Activated CD8-positive, alpha-beta memory T cell treated with anti-CD3 and anti-CD28 coated beads, Interleukin-2, amount 10 ng/mL, durations not matched to agents 7 days and 5 days (primary cell): ENCODE measurements at regions not wholly inside any gene's neighbourhood (a gene's known extent, or its start where the extent isn't known, plus 50 kb on each side); places are given as distances from the start of the nearest gene placed in this dataset.

Experiments used
- ATAC-seq: fragments of 150-1000 bp; cut with Tn5 transposase; one replicate; pipeline ENCODE4 v1.10.0; 2021; ENCODE audit warnings: moderate library complexity
- CTCF ChIA-PET: fragments of 350-600 bp; sonication (Branson Sonifier 250); formaldehyde crosslinking; loops from one replicate; lab custom pipeline; 2021; ENCODE audit warnings: antibody characterized with exemption; lab: Charles Lee
- DNase-seq: peaks from one replicate; pipeline ENCODE4 v3.0.0-alpha.2; 2020
- H3K27ac Mint-ChIP-seq: one replicate; pipeline ENCODE4 v1.8.0; 2021; ENCODE audit warnings: mild to moderate bottlenecking, mixed read lengths
- H3K27me3 Mint-ChIP-seq: one replicate; pipeline ENCODE4 v1.8.0; 2021; ENCODE audit warnings: mixed read lengths
- H3K36me3 Mint-ChIP-seq: one replicate; pipeline ENCODE4 v1.8.0; 2021; ENCODE audit warnings: mild to moderate bottlenecking, mixed read lengths
- H3K4me1 Mint-ChIP-seq: one replicate; pipeline ENCODE4 v1.8.0; 2021; ENCODE audit warnings: mixed read lengths
- H3K4me3 Mint-ChIP-seq: one replicate; pipeline ENCODE4 v1.8.0; 2021; ENCODE audit warnings: mild to moderate bottlenecking, moderate library complexity, mixed read lengths
- H3K9me3 Mint-ChIP-seq: one replicate; pipeline ENCODE4 v1.8.0; 2022; ENCODE audit warnings: low read depth, mixed read lengths

DNA sequence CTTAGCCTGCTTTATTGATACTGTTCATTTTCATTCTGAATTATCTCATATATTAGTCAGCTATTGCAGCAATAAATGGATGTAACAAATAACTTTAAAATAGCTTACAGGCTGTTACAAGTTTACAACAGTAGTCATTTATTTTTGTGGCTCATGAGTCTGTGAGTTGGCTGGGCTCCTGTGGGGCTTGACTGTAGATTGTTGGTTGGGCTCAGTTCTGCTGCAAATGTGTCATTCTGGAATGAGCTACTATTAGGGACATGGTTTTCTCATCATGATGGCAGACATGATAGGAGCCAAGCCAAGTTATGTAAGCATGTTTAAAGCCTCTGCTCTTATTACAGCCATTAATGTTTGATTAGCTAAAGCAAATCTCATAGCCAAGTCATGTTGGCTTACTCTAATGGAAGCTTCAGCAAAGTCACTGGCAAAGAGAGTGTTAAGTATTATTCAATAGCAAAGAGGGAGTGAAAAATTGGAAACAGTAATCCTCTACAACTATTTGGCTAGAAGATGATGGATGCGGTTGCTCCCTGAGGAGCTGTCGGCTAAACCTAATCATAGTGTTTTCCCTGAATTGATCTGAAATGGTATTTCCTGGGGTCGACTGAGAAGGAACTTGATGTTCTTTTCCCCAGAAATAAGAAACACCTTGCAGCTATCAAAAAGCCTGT, 391.3 kb downstream of the TDRD3 start:
- no peak overlapping the region for H3K4me3 Mint-ChIP-seq
- no peaks in the 10 kb centered on the region for H3K4me1 Mint-ChIP-seq
- H3K9me3 Mint-ChIP-seq, result peaks cover 3% of the 10 kb centered on the region
- H3K27me3 Mint-ChIP-seq, result no peaks in the 10 kb centered on the region
- no peak overlapping the region for H3K27ac Mint-ChIP-seq
- CTCF ChIA-PET, result no interaction called here
- ATAC-seq, result no peak
- DNase-seq, result no peak
- H3K36me3 Mint-ChIP-seq, result no peaks in the 10 kb centered on the region

DNA sequence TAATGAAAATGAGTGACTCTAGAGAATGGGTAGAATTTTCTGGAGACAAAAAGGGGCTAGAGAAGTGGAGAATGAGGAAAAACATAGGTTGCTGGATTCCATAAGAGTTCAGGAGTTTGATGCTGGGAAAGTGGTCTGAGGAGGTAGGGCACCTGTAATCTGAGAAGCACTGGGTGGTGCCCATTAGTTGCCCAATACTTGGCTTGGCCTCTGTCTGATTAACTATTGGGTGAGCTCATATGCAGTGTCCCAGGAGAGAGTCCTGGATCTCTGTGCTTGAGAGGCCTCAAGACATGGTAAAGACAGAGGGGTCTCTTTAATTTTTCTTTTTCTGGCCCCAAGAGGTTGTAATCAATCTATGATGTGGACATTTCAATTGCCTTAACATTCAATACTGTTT, 390.1 kb downstream of the TDRD3 start:
- ATAC-seq, result no peak
- no peak for DNase-seq

DNA sequence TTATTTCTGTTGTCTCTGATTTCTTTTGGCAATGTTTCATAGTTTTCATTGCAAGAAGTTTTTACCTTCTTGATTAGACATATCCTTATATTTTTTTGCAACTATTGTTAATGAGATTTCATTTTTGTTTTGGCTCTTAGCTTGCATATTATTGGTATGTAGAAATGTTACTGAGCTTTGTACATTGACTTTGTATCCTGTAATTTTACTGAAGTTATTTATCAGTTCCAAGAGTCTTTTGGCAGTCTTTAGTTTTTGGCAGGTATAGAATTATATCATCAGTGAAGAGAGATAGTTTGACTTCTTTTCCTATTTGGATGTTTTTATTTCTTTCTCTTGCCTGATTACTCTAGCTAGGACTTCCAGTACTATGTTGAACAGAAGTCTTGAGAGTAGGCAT, 375.7 kb downstream of the TDRD3 start:
- no peak for DNase-seq
- Mint-ChIP-seq H3K4me3 (no peak overlapping the region), H3K4me1 (no peaks in the 10 kb centered on the region), H3K9me3 (peaks cover 6% of the 10 kb centered on the region), H3K27ac (no peak overlapping the region), H3K27me3 (no peaks in the 10 kb centered on the region), H3K36me3 (no peaks in the 10 kb centered on the region)
- CTCF ChIA-PET, result no interaction called here
- no peak for ATAC-seq

More for the DNA sequence above, 390.1 kb downstream of the TDRD3 start:
- Mint-ChIP-seq H3K27me3 (no peaks in the 10 kb centered on the region), H3K27ac (no peak overlapping the region), H3K4me1 (no peaks in the 10 kb centered on the region), H3K9me3 (peaks cover 5% of the 10 kb centered on the region), H3K4me3 (no peak overlapping the region), H3K36me3 (no peaks in the 10 kb centered on the region)
- CTCF ChIA-PET, result no interaction called here

DNA sequence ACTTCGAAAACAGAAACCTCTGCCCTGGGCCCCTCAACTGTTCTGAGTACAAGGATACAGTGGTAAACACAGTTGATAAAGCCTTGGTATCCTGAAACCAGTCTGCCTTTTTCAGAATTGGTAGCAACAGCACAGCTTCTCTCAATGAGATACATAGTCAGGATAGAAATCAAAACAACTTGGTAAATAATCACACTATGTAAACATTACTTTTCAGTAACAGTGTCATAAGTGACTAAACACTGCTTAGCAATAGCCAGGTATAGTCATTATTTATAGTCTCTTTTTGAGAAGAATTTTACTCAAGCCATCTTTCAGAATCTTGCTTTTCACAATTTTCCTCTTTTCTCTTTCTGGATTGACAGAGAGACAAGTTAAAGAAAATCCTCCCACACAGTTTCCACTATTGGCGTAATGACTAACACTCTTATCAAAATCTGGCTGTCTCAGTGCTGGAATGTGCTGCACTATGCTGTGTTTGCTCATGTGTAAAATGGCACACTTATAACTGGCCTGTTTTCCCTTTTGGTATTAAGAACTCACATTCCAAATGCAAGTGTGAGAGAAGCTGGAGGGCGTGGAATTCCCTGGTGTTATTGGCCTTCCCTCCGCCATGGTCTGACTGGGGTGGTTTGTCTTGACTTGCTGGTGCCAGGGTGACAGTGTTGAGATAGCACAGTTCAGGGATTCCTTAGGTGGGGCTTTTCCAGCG, 368.8 kb downstream of the TDRD3 start:
- CTCF ChIA-PET, result no interaction called here
- Mint-ChIP-seq H3K9me3 (peaks cover 3% of the 10 kb centered on the region), H3K4me1 (no peaks in the 10 kb centered on the region), H3K27me3 (no peaks in the 10 kb centered on the region), H3K36me3 (no peaks in the 10 kb centered on the region), H3K4me3 (no peak overlapping the region), H3K27ac (no peak overlapping the region)
- ATAC-seq (no peak), DNase-seq (no peak)

DNA sequence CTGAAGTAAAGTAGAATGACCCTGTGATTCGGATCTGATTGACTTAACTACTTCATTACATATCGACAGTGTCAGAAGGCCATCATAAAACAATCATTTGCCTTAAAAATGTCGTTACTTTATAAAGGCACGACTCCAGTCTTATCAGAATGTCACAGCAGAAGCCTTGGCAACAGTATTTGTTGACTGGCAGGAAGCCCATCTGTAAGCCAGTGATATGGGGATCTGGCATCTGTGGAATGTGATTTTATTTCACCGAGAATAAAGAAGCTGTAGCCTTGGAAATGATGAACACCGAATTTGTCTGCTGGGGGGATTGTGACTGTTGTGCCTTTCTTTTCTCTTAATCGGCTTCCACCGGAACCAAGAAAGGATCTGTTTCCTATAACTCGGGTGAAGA, 362.5 kb downstream of the TDRD3 start:
- ATAC-seq (no peak), DNase-seq (no peak)
- CTCF ChIA-PET, result no interaction called here
- Mint-ChIP-seq H3K27me3 (no peaks in the 10 kb centered on the region), H3K36me3 (no peaks in the 10 kb centered on the region), H3K4me3 (no peak overlapping the region), H3K4me1 (no peaks in the 10 kb centered on the region), H3K9me3 (no peaks in the 10 kb centered on the region), H3K27ac (no peak overlapping the region)

DNA sequence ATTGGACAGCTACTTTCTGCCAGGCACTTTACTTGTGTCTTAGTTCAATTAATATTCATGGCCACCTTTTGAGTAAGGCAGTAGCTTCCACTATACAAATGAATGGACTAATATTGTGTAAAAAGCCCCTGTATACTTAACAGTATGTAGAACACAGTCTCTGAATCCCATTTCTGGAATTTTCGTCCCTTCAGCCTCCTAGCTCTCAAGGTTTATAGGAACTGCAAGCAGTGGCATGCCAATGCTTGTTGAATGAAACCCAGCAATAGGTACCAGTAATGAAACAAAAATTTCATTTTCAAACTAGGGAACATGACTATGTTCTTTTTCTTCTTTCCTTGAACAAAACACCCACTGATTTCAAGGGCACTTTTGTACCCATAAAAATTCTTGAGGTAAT, 361.6 kb downstream of the TDRD3 start:
- Mint-ChIP-seq H3K9me3 (no peaks in the 10 kb centered on the region), H3K4me1 (no peaks in the 10 kb centered on the region), H3K36me3 (no peaks in the 10 kb centered on the region), H3K27me3 (no peaks in the 10 kb centered on the region), H3K27ac (no peak overlapping the region), H3K4me3 (no peak overlapping the region)
- CTCF ChIA-PET, result interaction anchor here (0.6 kb wide), 1 partner anchor 191 kb away, joined by 3 read pairs; no protein-coding TSS in a partner anchor
- no peak for DNase-seq
- no peak for ATAC-seq

DNA sequence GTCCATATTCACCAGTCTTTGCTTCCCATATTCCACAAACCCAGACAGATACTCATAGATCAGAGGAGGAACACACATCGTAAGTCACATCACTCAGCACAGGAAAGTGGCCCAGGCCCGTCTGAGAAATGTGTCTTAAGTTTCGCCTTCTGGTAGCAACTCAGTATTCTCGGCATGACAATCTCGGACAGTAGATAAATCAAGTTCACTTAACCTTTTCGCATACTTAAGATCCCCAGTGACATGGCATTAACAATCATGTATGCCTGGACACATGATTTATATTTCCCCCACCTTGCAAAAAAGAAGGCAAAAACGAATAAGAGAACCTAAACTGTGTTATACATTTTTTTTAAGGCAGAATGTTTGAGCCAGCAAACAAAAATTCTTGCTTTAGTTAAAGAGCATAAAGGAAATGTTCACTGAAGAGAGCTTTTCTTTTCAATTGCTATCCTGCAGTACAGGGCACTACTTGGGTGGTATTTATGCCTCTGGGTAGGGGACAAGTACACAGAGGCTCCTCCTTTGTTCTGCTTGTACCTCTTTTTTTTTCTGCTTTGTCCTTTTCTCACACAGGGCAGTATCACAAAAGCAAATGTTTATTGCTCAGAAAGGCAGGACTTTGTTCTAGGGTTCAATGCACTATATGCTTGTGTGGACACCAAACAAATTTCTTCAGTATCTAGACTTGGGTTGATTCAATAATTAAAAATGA, 360.6 kb downstream of the TDRD3 start:
- Mint-ChIP-seq H3K27ac (no peak overlapping the region), H3K9me3 (no peaks in the 10 kb centered on the region), H3K4me3 (no peak overlapping the region), H3K4me1 (no peaks in the 10 kb centered on the region), H3K27me3 (no peaks in the 10 kb centered on the region), H3K36me3 (no peaks in the 10 kb centered on the region)
- ATAC-seq (no peak), DNase-seq (no peak)
- CTCF ChIA-PET, result no interaction called here

DNA sequence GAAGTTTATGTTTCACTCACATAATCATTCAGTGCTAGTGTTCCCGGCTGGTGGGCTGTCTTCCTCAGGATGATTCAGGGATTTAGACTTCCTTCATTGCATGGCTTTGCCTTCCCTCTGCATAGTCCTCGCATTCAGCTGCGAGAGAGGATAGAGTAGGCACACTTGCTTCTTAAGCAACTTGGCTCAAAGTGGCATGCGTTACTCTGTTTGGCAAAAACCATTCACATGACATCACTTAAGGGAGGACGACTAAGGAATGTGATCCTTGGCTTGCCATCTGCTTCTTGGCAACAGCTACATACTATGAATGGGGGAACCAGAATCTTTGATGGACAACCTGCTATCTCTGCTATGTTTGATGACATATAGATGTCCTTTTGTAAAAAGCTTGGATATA, 359.3 kb downstream of the TDRD3 start:
- ATAC-seq (no peak), DNase-seq (no peak)
- H3K4me1 Mint-ChIP-seq, result no peaks in the 10 kb centered on the region
- H3K36me3 Mint-ChIP-seq, result no peaks in the 10 kb centered on the region
- no peaks in the 10 kb centered on the region for H3K9me3 Mint-ChIP-seq
- no peaks in the 10 kb centered on the region for H3K27me3 Mint-ChIP-seq
- H3K4me3 Mint-ChIP-seq, result no peak overlapping the region
- CTCF ChIA-PET, result no interaction called here
- no peak overlapping the region for H3K27ac Mint-ChIP-seq

DNA sequence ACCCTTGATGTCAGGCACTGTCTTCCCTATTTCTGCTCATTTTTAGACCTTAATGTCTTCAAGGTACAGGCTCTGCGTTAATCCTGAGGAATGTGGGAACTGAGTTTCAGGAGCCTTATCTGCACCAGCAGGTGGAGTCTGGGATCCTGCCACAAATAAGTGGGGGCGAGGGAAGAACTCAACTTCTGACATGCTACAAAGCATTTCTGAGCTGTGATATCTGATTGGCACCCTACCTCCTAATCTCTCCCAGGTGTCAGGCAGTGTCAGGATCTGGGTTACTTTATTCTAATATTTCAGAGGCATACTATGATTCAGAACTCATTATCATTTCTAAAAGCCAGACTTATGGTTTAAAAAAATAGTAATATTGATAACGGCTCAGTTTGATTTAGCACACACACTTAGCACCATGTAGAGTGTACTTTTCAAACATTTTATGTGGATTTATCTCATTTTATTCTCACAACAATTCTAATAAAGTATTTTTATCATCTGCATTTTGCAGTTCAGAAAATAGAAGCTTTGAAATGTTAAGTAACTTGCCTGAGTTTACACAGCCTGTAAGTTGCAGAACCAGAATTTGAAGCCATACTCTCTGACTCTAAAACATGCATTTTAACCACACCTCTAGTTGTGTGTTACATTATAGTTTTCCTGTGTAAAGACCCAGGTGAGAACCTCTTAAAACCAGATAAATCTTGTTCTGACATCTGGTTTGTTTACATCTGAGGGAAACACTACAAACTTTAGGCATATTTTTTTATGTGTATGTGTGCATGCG, 358.6 kb downstream of the TDRD3 start:
- Mint-ChIP-seq H3K27ac (no peak overlapping the region), H3K4me1 (no peaks in the 10 kb centered on the region), H3K27me3 (no peaks in the 10 kb centered on the region), H3K9me3 (no peaks in the 10 kb centered on the region), H3K4me3 (no peak overlapping the region), H3K36me3 (no peaks in the 10 kb centered on the region)
- CTCF ChIA-PET, result no interaction called here
- no peak for ATAC-seq
- no peak for DNase-seq

DNA sequence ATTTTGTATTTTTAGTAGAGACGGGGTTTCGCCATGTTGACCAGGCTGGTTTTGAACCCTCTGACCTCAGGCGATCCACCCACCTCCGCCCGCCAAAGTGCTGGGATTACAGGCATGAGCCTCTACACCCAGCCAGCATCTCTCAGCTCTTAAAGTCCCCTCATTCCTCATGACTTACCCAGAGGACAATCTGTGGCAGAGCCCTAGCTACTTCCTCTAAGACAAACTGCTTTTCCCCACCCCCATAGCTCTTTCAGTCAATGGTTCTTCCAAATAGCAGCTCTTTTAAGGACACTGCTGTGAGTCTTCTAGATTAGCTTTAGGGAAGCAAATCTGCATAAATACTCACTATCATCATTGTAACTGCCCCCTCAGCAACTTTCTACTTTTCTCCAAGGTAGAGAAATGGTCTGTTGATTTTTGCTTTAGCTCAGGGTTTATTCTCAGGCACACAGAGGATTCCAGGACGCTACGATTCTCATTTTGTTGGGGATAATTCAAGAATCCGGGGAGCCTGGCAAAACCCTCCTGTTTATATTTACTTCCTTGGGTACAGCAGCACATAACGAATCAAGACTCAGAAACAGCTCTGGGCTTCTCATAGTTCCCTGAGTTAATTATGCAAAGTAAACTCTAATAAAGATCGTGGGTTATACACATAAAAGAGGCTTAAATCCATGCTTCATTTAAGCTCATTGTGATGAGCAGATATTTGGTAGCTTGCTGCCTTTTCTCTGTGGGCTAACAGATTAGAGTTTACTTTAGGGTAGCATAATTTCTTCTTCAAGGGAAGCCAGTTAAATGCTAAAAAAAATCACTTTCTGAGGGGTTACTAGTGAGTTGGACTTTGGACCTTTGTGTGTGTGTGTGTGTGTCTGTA, 357.4 kb downstream of the TDRD3 start:
- Mint-ChIP-seq H3K27me3 (no peaks in the 10 kb centered on the region), H3K4me3 (no peak overlapping the region), H3K27ac (no peak overlapping the region), H3K36me3 (no peaks in the 10 kb centered on the region), H3K4me1 (no peaks in the 10 kb centered on the region), H3K9me3 (no peaks in the 10 kb centered on the region)
- CTCF ChIA-PET, result no interaction called here
- DNase-seq (no peak), ATAC-seq (no peak)

DNA sequence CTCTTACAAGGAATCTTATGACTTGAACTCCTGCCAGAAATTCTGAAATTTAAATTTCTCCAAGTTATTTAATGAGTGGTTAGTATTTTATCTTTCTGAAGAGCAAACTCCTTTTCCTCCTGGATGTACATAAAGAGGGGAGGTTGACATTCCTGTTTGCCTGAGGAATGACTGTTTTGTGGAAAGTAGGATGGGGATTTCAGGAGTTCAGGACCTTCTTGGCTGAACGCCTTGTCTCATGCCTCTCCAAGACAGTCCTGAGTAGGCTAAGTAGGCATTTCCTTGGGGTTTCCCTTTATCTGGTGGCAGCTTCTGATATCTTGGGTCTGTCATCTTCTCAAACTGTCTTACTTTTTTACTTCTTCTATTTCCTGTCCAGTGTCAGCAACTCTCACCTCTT, 356.6 kb downstream of the TDRD3 start:
- H3K4me3 Mint-ChIP-seq, result no peak overlapping the region
- CTCF ChIA-PET, result no interaction called here
- no peak for DNase-seq

DNA sequence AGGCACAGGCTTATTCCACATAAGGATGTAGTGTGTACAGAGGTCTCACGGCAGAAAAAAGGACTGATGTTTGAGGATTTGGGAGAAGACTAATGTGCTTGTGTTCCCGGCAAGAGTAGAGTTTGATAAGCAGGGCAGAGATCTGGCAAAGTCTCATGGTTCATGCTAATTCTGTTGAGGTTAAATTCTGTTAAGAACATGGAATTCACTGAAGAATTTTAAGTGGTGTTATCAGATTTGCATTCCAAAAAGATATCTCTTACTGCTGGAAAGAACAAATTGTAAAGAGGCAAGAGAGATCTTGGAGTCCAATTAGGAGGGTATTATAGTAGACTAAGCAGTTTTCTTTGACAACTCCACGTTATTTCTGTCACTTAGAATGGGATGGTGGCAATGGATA, 348.3 kb downstream of the TDRD3 start:
- Mint-ChIP-seq H3K4me3 (no peak overlapping the region), H3K27ac (no peak overlapping the region), H3K27me3 (no peaks in the 10 kb centered on the region), H3K9me3 (peaks cover 6% of the 10 kb centered on the region), H3K36me3 (no peaks in the 10 kb centered on the region), H3K4me1 (no peaks in the 10 kb centered on the region)
- ATAC-seq (no peak), DNase-seq (no peak)
- CTCF ChIA-PET, result no interaction called here

More for the DNA sequence above, 356.6 kb downstream of the TDRD3 start:
- H3K36me3 Mint-ChIP-seq, result no peaks in the 10 kb centered on the region
- no peak for ATAC-seq
- no peaks in the 10 kb centered on the region for H3K27me3 Mint-ChIP-seq
- no peak overlapping the region for H3K27ac Mint-ChIP-seq
- H3K4me1 Mint-ChIP-seq, result no peaks in the 10 kb centered on the region
- H3K9me3 Mint-ChIP-seq, result no peaks in the 10 kb centered on the region

DNA sequence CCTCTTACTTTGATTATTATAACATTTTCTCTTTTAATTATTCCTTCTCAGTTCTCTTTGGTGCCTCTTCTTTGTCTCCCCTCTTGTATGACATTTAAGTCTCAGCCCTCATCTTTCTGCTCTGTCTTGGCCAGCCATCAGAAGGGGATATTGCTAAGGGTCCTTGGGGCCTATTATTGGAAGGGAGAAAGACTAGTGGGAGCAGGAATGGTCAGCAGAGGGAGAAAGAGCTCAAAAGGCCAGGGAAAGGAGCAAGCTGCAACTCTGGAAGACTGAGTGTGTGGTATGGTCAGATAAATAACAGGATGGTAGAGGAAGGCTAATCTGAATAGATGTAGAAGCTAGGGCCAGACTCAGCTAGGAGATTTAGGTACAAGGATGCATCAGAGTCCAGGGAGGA, 336.9 kb downstream of the TDRD3 start:
- DNase-seq (no peak), ATAC-seq (no peak)
- CTCF ChIA-PET, result no interaction called here
- Mint-ChIP-seq H3K4me1 (no peaks in the 10 kb centered on the region), H3K27ac (no peak overlapping the region), H3K4me3 (no peak overlapping the region), H3K9me3 (no peaks in the 10 kb centered on the region), H3K36me3 (no peaks in the 10 kb centered on the region), H3K27me3 (no peaks in the 10 kb centered on the region)
